ENCODE measurements at regions not wholly inside any gene's neighbourhood (a gene's known extent, or its start where the extent isn't known, plus 50 kb on each side); places are given as distances from the start of the nearest gene placed in this dataset.

DNA sequence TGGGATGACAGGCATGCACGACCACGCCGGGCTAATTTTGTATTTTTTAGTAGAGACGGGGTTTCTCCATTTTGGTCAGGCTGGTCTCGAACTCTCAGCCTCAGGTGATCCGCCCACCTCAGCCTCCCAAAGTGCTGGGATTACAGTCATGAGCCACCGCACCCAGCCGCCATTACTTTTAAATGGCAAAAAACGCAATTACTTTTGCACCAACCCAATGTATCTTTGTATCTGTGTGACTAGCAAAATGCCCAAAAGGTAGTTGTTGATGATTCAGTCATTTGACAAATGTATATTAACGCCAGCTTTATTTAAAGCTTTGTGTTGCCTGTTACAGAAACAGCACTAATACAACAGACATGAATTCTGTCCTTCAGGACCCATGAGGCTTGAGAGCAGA lies 216.9 kb upstream of the FMN2 start:
- H3K27me3 Mint-ChIP-seq (ENCODE audit: low read depth): no peaks in the 10 kb centered on the region
- CTCF ChIA-PET: no interaction called here
- TF ChIP-seq FOXK1 (CRISPR knock-in tag; IDR thresholded peaks at IDR 0.05) (no peak), CBFB (CRISPR knock-in tag; IDR thresholded peaks at IDR 0.05; ENCODE audit: low read depth) (no peak), ZNF219 (CRISPR knock-in tag; IDR thresholded peaks at IDR 0.05; ENCODE audit: borderline replicate concordance) (no peak), PRRX2 (CRISPR knock-in tag; IDR thresholded peaks at IDR 0.05) (no peak), ZNF671 (CRISPR knock-in tag; IDR thresholded peaks at IDR 0.05) (no peak), ATF3 (CRISPR knock-in tag; conservative IDR thresholded peaks at IDR 0.05) (no peak), ATF6 (CRISPR knock-in tag; IDR thresholded peaks at IDR 0.05) (no peak), TCF7 (CRISPR knock-in tag; IDR thresholded peaks at IDR 0.05; ENCODE audit: low read depth) (no peak), PRDM15 (CRISPR knock-in tag; IDR thresholded peaks at IDR 0.05) (no peak), ZBTB21 (CRISPR knock-in tag; IDR thresholded peaks at IDR 0.05; ENCODE audit: borderline replicate concordance) (no peak), EMX1 (CRISPR knock-in tag; IDR thresholded peaks at IDR 0.05) (no peak), ZNF416 (CRISPR knock-in tag; IDR thresholded peaks at IDR 0.05) (no peak), CREM (CRISPR knock-in tag; IDR thresholded peaks at IDR 0.05) (no peak)
- TF ChIP-seq, protein P1, sequence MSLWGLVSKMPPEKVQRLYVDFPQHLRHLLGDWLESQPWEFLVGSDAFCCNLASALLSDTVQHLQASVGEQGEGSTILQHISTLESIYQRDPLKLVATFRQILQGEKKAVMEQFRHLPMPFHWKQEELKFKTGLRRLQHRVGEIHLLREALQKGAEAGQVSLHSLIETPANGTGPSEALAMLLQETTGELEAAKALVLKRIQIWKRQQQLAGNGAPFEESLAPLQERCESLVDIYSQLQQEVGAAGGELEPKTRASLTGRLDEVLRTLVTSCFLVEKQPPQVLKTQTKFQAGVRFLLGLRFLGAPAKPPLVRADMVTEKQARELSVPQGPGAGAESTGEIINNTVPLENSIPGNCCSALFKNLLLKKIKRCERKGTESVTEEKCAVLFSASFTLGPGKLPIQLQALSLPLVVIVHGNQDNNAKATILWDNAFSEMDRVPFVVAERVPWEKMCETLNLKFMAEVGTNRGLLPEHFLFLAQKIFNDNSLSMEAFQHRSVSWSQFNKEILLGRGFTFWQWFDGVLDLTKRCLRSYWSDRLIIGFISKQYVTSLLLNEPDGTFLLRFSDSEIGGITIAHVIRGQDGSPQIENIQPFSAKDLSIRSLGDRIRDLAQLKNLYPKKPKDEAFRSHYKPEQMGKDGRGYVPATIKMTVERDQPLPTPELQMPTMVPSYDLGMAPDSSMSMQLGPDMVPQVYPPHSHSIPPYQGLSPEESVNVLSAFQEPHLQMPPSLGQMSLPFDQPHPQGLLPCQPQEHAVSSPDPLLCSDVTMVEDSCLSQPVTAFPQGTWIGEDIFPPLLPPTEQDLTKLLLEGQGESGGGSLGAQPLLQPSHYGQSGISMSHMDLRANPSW (CRISPR knock-in tag; conservative IDR thresholded peaks at IDR 0.05; ENCODE audit: low read depth): no peak
- TF ChIP-seq, protein P2, sequence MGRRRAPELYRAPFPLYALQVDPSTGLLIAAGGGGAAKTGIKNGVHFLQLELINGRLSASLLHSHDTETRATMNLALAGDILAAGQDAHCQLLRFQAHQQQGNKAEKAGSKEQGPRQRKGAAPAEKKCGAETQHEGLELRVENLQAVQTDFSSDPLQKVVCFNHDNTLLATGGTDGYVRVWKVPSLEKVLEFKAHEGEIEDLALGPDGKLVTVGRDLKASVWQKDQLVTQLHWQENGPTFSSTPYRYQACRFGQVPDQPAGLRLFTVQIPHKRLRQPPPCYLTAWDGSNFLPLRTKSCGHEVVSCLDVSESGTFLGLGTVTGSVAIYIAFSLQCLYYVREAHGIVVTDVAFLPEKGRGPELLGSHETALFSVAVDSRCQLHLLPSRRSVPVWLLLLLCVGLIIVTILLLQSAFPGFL (CRISPR knock-in tag; IDR thresholded peaks at IDR 0.05; ENCODE audit: borderline replicate concordance): no peak
- TF ChIP-seq, protein P3, sequence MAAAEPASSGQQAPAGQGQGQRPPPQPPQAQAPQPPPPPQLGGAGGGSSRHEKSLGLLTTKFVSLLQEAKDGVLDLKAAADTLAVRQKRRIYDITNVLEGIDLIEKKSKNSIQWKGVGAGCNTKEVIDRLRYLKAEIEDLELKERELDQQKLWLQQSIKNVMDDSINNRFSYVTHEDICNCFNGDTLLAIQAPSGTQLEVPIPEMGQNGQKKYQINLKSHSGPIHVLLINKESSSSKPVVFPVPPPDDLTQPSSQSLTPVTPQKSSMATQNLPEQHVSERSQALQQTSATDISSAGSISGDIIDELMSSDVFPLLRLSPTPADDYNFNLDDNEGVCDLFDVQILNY (CRISPR knock-in tag; IDR thresholded peaks at IDR 0.05): no peak
- TF ChIP-seq, protein P4, sequence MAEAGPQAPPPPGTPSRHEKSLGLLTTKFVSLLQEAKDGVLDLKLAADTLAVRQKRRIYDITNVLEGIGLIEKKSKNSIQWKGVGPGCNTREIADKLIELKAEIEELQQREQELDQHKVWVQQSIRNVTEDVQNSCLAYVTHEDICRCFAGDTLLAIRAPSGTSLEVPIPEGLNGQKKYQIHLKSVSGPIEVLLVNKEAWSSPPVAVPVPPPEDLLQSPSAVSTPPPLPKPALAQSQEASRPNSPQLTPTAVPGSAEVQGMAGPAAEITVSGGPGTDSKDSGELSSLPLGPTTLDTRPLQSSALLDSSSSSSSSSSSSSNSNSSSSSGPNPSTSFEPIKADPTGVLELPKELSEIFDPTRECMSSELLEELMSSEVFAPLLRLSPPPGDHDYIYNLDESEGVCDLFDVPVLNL (CRISPR knock-in tag; IDR thresholded peaks at IDR 0.05; ENCODE audit: borderline replicate concordance, low read depth): no peak
- H3K4me1 Mint-ChIP-seq: peaks cover 4% of the 10 kb centered on the region
- POLR2A ChIA-PET: no interaction called here
- no peak overlapping the region for H3K27ac Mint-ChIP-seq
- H3K9me3 Mint-ChIP-seq: no peaks in the 10 kb centered on the region
- DNase-seq (ENCODE audit: low spot score) (no peak), ATAC-seq (no peak)
- no peaks in the 10 kb centered on the region for H3K36me3 Mint-ChIP-seq
- no peak overlapping the region for H3K4me3 Mint-ChIP-seq

Measured in WTC11 (cell line).